HG02623 (cell line): ENCODE measurements at regions not wholly inside any gene's neighbourhood (a gene's known extent, or its start where the extent isn't known, plus 50 kb on each side); places are given as distances from the start of the nearest gene placed in this dataset.
"Not testable (repeated sequence)": the region's sequence is repeated elsewhere in the genome, so short reads cannot be mapped to it uniquely, and the experiment has no call there.

ENCODE experiments used
- ATAC-seq: cut with Tn5 transposase; IDR thresholded peaks from one replicate; pipeline ENCODE4 v1.9.1; 2021; ENCODE audit warnings: moderate library complexity; ENCODE audit not compliant: unreplicated experiment

GRCh38 chr13:73160371-73161031 lies 101.7 kb downstream of the KLF5 start:
- ATAC-seq: not testable (repeated sequence)

GRCh38 chr13:73158851-73159250 lies 100.0 kb downstream of the KLF5 start:
- no peak for ATAC-seq

GRCh38 chr13:73157031-73157430 lies 98.2 kb downstream of the KLF5 start:
- no peak for ATAC-seq

GRCh38 chr13:73146707-73147106 lies 87.9 kb downstream of the KLF5 start:
- ATAC-seq: no peak

- ATAC-seq: no peak
Measured at GRCh38 chr13:73142071-73142470, 83.3 kb downstream of the KLF5 start.

- no peak for ATAC-seq
Measured at GRCh38 chr13:73141292-73141771, 82.5 kb downstream of the KLF5 start.

- ATAC-seq: no peak
Measured at GRCh38 chr13:73140801-73141200, 82.0 kb downstream of the KLF5 start.

- ATAC-seq: no peak
Measured at GRCh38 chr13:73138638-73139491, 80.1 kb downstream of the KLF5 start.

- ATAC-seq: no peak
Measured at GRCh38 chr13:73138276-73138637, 79.5 kb downstream of the KLF5 start.

GRCh38 chr13:73136776-73137175 lies 78.0 kb downstream of the KLF5 start:
- no peak for ATAC-seq

GRCh38 chr13:73133531-73133930 lies 74.7 kb downstream of the KLF5 start:
- no peak for ATAC-seq

- no peak for ATAC-seq
Measured at GRCh38 chr13:73131247-73131646, 72.4 kb downstream of the KLF5 start.

GRCh38 chr13:73129023-73129422 lies 70.2 kb downstream of the KLF5 start:
- ATAC-seq: no peak
